ENCODE measurements at regions not wholly inside any gene's neighbourhood (a gene's known extent, or its start where the extent isn't known, plus 50 kb on each side); places are given as distances from the start of the nearest gene placed in this dataset.
"Not testable (repeated sequence)": the region's sequence is repeated elsewhere in the genome, so short reads cannot be mapped to it uniquely, and the experiment has no call there.

DNA sequence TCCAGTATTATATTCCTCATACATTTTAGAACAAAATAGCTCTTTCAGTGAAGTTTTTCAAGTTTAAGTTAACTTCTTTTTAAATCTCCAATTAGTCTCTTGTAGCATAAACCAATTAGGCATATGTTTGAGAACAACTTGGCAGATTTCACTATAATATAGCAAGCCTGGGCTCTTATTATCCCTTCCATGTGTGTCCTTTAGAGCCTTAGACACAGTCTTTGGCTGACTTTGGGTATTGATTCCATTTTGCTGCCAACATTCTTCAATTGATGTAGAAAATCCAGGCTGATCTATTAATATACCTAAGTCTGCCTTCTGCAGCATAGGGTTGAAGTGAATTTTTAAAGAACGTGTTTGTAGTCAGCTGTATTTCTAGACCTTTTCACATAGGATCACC is 179.1 kb upstream of the RPRM start:
- ATAC-seq, result no peak
- H3K4me3 Mint-ChIP-seq, result no peak overlapping the region
- CTCF ChIA-PET, result no interaction called here
- no peak for DNase-seq
- no peaks in the 10 kb centered on the region for H3K4me1 Mint-ChIP-seq
- H3K27me3 Mint-ChIP-seq, result no peaks in the 10 kb centered on the region
- no peaks in the 10 kb centered on the region for H3K36me3 Mint-ChIP-seq
- no peak overlapping the region for H3K27ac Mint-ChIP-seq
- H3K9me3 Mint-ChIP-seq (ENCODE audit: low read depth), result no peaks in the 10 kb centered on the region

- no peak for ATAC-seq
Measured at GRCh38 chr2:153661801-153662200, 183.2 kb upstream of the RPRM start.

DNA sequence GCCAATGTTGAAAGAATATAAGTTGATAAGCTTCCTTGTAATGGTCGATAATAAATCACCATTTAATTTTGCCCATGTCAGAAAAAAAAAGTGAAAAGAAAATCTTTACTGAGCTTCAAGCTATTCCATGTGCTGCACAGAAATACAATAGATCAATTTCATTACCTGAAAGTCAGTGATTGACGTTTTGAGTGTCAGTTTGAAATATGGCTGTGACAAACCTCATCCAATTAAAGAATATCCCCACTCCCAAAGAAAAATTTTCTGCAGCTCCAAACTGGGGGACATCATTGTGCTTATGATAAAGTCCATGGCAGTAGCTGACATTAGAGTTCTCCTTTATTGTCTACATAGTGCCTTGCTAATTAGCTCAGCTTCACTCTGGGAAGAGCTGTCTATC is 184.8 kb upstream of the RPRM start:
- no peak overlapping the region for H3K4me3 Mint-ChIP-seq
- no peaks in the 10 kb centered on the region for H3K36me3 Mint-ChIP-seq
- H3K27ac Mint-ChIP-seq, result no peak overlapping the region
- H3K9me3 Mint-ChIP-seq (ENCODE audit: low read depth), result peaks cover 4% of the 10 kb centered on the region
- H3K27me3 Mint-ChIP-seq, result no peaks in the 10 kb centered on the region
- ATAC-seq, result no peak
- CTCF ChIA-PET, result interaction anchor here (0.9 kb wide), 1 partner anchor 23 kb away, joined by 3 read pairs; no protein-coding TSS in a partner anchor
- no peaks in the 10 kb centered on the region for H3K4me1 Mint-ChIP-seq
- DNase-seq, result no peak

More at GRCh38 chr2:153661801-153662200, 183.2 kb upstream of the RPRM start:
- H3K36me3 Mint-ChIP-seq, result no peaks in the 10 kb centered on the region
- no peak overlapping the region for H3K27ac Mint-ChIP-seq
- H3K4me1 Mint-ChIP-seq, result no peaks in the 10 kb centered on the region
- no peak for DNase-seq
- no peaks in the 10 kb centered on the region for H3K27me3 Mint-ChIP-seq
- no peak overlapping the region for H3K4me3 Mint-ChIP-seq
- CTCF ChIA-PET, result no interaction called here
- H3K9me3 Mint-ChIP-seq (ENCODE audit: low read depth), result peaks cover 4% of the 10 kb centered on the region

- H3K9me3 Mint-ChIP-seq (ENCODE audit: low read depth); H3K4me1 Mint-ChIP-seq; ATAC-seq; CTCF ChIA-PET; H3K27me3 Mint-ChIP-seq; H3K4me3 Mint-ChIP-seq; H3K27ac Mint-ChIP-seq; DNase-seq; H3K36me3 Mint-ChIP-seq: not testable (repeated sequence)
Measured at GRCh38 chr2:153664009-153664408, 185.4 kb upstream of the RPRM start.

DNA sequence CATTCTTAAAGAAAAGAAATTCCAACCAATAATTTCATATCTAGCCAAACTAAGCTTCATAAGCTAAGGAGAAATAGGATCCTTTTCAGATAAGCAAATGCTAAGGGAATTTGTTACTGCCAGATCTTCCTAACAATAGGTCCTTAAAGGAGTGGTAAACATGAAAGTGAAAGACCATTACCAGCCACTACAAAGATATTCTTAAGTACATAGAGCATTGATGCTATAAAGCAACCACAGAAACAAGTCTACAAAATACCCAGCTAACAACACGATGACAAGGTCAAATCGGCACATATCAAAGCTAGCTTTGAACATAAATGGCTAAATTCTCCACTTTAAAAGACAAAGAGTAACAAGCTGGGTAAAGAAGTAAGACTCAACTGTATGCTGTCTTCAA is 188.9 kb upstream of the RPRM start:
- no peak overlapping the region for H3K27ac Mint-ChIP-seq
- H3K27me3 Mint-ChIP-seq, result no peaks in the 10 kb centered on the region
- no peaks in the 10 kb centered on the region for H3K36me3 Mint-ChIP-seq
- DNase-seq (no peak), ATAC-seq (no peak)
- CTCF ChIA-PET, result no interaction called here
- no peaks in the 10 kb centered on the region for H3K4me1 Mint-ChIP-seq
- H3K4me3 Mint-ChIP-seq, result no peak overlapping the region
- H3K9me3 Mint-ChIP-seq (ENCODE audit: low read depth), result peaks cover 8% of the 10 kb centered on the region

DNA sequence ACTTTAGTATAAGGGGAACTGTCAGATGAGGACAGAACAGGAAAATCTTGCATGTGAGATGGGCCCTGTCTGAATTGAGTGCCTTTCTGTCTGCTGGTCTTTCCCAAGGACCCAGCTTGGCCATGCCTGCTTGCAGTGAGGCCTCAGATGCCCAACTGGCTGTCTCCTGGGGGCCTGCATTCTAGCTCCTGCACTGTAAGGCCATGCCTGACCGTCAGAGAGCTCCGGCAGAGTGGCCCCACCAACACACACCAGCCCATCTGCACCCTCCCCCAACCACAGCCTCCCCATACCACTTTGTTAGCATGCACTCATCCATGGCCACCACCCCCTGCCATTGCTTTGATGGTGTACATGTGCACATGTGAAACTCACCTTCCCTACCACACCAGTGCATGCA is 190.4 kb upstream of the RPRM start:
- no peak overlapping the region for H3K4me3 Mint-ChIP-seq
- H3K27me3 Mint-ChIP-seq, result no peaks in the 10 kb centered on the region
- ATAC-seq (no peak), DNase-seq (no peak)
- no peaks in the 10 kb centered on the region for H3K36me3 Mint-ChIP-seq
- peaks cover 8% of the 10 kb centered on the region for H3K9me3 Mint-ChIP-seq (ENCODE audit: low read depth)
- CTCF ChIA-PET, result no interaction called here
- no peaks in the 10 kb centered on the region for H3K4me1 Mint-ChIP-seq
- no peak overlapping the region for H3K27ac Mint-ChIP-seq

- ATAC-seq, result no peak
- no peak overlapping the region for H3K4me3 Mint-ChIP-seq
- H3K27me3 Mint-ChIP-seq, result no peaks in the 10 kb centered on the region
- no peaks in the 10 kb centered on the region for H3K4me1 Mint-ChIP-seq
- H3K9me3 Mint-ChIP-seq (ENCODE audit: low read depth), result peaks cover 3% of the 10 kb centered on the region
- CTCF ChIA-PET, result no interaction called here
- no peaks in the 10 kb centered on the region for H3K36me3 Mint-ChIP-seq
- no peak for DNase-seq
- no peak overlapping the region for H3K27ac Mint-ChIP-seq
Measured at GRCh38 chr2:153710128-153710527, 161.6 kb upstream of the GALNT13 start.

DNA sequence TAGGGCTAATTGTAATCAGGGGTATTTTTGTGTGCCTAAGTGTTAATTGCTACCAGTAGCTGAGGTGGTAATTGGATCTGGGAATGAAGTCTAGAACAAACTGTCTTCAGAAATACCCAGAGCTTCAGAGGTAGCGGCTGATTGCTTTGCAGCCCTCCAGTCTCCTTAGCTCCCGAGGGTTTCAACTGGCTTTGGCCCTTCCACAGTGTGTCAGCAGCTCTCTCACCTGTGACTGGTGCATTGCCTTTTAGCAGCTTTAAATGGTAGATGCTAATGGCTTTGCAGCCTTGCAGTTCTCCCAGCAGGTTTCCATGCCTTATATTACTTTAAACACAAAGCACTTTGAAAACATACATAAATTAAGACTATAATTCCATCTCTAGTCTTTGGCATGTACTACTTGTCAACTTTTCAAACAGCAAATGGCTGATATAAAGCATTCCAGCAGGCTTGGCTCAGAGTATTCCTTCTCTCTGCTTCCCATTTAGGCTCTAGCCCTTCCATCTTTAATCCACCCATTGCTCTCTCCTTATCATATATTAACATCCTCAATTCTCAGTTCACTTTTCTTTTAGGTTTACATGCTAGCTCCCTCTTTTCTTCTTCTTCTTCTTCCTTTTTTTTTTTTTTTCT is 156.4 kb upstream of the GALNT13 start:
- Mint-ChIP-seq H3K27ac (no peak overlapping the region), H3K4me1 (no peaks in the 10 kb centered on the region), H3K27me3 (no peaks in the 10 kb centered on the region), H3K4me3 (no peak overlapping the region), H3K36me3 (no peaks in the 10 kb centered on the region), H3K9me3 (ENCODE audit: low read depth) (peaks cover 5% of the 10 kb centered on the region)
- DNase-seq, result no peak
- ATAC-seq, result no peak
- CTCF ChIA-PET, result no interaction called here

- ATAC-seq, result no peak
- CTCF ChIA-PET, result no interaction called here
- no peak overlapping the region for H3K27ac Mint-ChIP-seq
- H3K36me3 Mint-ChIP-seq, result no peaks in the 10 kb centered on the region
- no peak for DNase-seq
- no peaks in the 10 kb centered on the region for H3K27me3 Mint-ChIP-seq
- no peak overlapping the region for H3K4me3 Mint-ChIP-seq
- H3K9me3 Mint-ChIP-seq (ENCODE audit: low read depth), result peaks cover 5% of the 10 kb centered on the region
- H3K4me1 Mint-ChIP-seq, result no peaks in the 10 kb centered on the region
Measured at GRCh38 chr2:153717060-153717459, 154.7 kb upstream of the GALNT13 start.

- H3K27ac Mint-ChIP-seq, result no peak overlapping the region
- H3K4me3 Mint-ChIP-seq, result no peak overlapping the region
- no peaks in the 10 kb centered on the region for H3K4me1 Mint-ChIP-seq
- ATAC-seq (no peak), DNase-seq (no peak)
- H3K9me3 Mint-ChIP-seq (ENCODE audit: low read depth), result peaks cover 7% of the 10 kb centered on the region
- H3K36me3 Mint-ChIP-seq, result no peaks in the 10 kb centered on the region
- H3K27me3 Mint-ChIP-seq, result no peaks in the 10 kb centered on the region
- CTCF ChIA-PET, result no interaction called here
Measured at GRCh38 chr2:153739394-153739793, 132.3 kb upstream of the GALNT13 start.

- Mint-ChIP-seq H3K4me1 (no peaks in the 10 kb centered on the region), H3K4me3 (no peak overlapping the region), H3K27ac (no peak overlapping the region), H3K36me3 (no peaks in the 10 kb centered on the region), H3K27me3 (no peaks in the 10 kb centered on the region), H3K9me3 (ENCODE audit: low read depth) (peaks cover 19% of the 10 kb centered on the region)
- DNase-seq, result no peak
- CTCF ChIA-PET, result no interaction called here
- no peak for ATAC-seq
Measured at GRCh38 chr2:153761936-153762335, 109.8 kb upstream of the GALNT13 start.

DNA sequence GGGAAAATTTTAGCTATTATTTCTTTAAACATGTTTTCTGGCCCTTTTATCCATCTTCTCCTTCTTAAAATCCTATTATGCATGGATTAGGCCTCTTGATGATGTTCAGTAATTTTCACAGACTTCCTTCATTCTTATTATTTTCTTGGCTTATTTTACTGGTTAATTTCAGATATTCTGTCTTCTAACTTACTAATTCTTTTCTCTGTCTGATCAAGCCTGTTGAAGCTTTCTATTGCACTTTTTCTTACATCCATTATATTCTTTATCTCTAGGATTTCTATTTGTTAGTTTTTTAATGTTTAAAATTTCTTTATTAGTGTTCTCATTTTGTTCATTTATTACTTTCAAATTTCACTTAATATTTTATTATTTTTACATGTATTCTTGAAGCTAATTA is 105.3 kb upstream of the GALNT13 start:
- Mint-ChIP-seq H3K4me3 (no peak overlapping the region), H3K36me3 (no peaks in the 10 kb centered on the region), H3K4me1 (no peaks in the 10 kb centered on the region), H3K9me3 (ENCODE audit: low read depth) (peaks cover 25% of the 10 kb centered on the region), H3K27me3 (no peaks in the 10 kb centered on the region), H3K27ac (no peak overlapping the region)
- no peak for ATAC-seq
- CTCF ChIA-PET, result no interaction called here
- no peak for DNase-seq

- Mint-ChIP-seq H3K27ac (no peak overlapping the region), H3K27me3 (no peaks in the 10 kb centered on the region), H3K9me3 (ENCODE audit: low read depth) (peaks cover 14% of the 10 kb centered on the region), H3K4me1 (no peaks in the 10 kb centered on the region), H3K4me3 (no peak overlapping the region), H3K36me3 (no peaks in the 10 kb centered on the region)
- CTCF ChIA-PET, result no interaction called here
- DNase-seq (no peak), ATAC-seq (no peak)
Measured at GRCh38 chr2:153770359-153770991, 101.2 kb upstream of the GALNT13 start.

DNA sequence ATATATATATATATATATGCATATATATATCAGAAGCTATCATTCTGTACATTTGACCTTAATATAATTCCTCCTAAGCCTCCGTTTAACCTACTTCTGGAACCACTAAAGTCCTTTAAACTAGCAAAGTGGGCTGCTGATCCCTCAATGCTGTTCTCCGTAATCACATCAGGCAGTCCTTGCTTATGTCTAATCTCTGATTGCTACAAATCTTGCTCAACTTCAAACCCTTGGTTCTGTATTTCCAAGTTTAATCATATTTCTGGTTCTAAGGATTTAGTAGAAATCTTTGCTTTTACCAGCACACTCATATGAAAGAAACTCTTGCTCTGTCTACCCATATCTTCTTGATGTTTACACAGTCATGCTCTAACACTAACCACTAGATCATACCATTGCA is 91.5 kb upstream of the GALNT13 start:
- DNase-seq, result no peak
- H3K9me3 Mint-ChIP-seq (ENCODE audit: low read depth), result no peaks in the 10 kb centered on the region
- H3K27ac Mint-ChIP-seq, result no peak overlapping the region
- ATAC-seq, result no peak
- CTCF ChIA-PET, result no interaction called here
- no peak overlapping the region for H3K4me3 Mint-ChIP-seq
- H3K27me3 Mint-ChIP-seq, result no peaks in the 10 kb centered on the region
- H3K4me1 Mint-ChIP-seq, result no peaks in the 10 kb centered on the region
- H3K36me3 Mint-ChIP-seq, result no peaks in the 10 kb centered on the region

DNA sequence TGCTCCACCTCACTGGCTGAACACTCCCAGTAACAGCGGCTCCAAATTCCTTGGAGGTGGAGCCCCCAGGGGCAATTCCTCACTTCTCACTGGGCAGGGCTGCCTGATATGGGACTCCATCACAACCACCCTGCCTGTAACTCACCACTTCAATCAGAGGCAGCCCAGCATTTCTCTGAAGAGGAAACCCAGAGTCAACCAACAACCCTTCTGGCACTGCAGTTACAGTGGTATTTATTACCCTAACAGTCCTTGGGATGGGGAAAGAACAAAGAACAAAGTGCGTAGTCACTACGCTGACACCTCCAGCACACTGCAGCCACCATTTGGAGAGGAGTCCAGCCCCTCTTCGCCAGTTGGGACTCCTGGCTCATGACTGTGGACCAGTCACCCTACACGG is 85.7 kb upstream of the GALNT13 start:
- no peaks in the 10 kb centered on the region for H3K4me1 Mint-ChIP-seq
- CTCF ChIA-PET, result no interaction called here
- ATAC-seq, result no peak

More for the DNA sequence above, 85.7 kb upstream of the GALNT13 start:
- DNase-seq, result no peak
- Mint-ChIP-seq H3K4me3 (no peak overlapping the region), H3K36me3 (no peaks in the 10 kb centered on the region), H3K27ac (no peak overlapping the region), H3K9me3 (ENCODE audit: low read depth) (peaks cover 6% of the 10 kb centered on the region), H3K27me3 (no peaks in the 10 kb centered on the region)

All from activated CD8-positive, alpha-beta memory T cell treated with anti-CD3 and anti-CD28 coated beads, Interleukin-2, amount 10 ng/mL, durations not matched to agents 7 days and 5 days (primary cell).